ENCODE measurements at regions not wholly inside any gene's neighbourhood (a gene's known extent, or its start where the extent isn't known, plus 50 kb on each side); places are given as distances from the start of the nearest gene placed in this dataset.

- no peak for TF ChIP-seq GATA2 (IDR thresholded peaks at IDR 0.05; ENCODE audit: low read depth, low read length)
- TF ChIP-seq GATA3 (IDR thresholded peaks at IDR 0.05; ENCODE audit: low read depth, low read length): no peak
Observed at GRCh38 chr5:16234598-16234997, 55.0 kb upstream of the MARCHF11 start.

Data from SH-SY5Y (cell line).